OCI-LY1 (cell line): ENCODE measurements at regions not wholly inside any gene's neighbourhood (a gene's known extent, or its start where the extent isn't known, plus 50 kb on each side); places are given as distances from the start of the nearest gene placed in this dataset.

Experiments
- H2AFZ ChIP-seq: fragments of 200-600 bp; sonication (generic), shearing (Covaris generic); 2 replicates; pipeline ENCODE4 v1.6.0; 2014; ENCODE audit warnings: antibody characterized with exemption, mild to moderate bottlenecking, low read length
- H3F3A ChIP-seq: fragments of 200-600 bp; sonication (generic), shearing (Covaris generic); 2 replicates; pipeline ENCODE4 v1.6.0; 2014; ENCODE audit warnings: mild to moderate bottlenecking, antibody characterized with exemption, low read length, moderate library complexity; ENCODE audit not compliant: insufficient read depth
- H3K27ac ChIP-seq: fragments of 200-600 bp; sonication (generic); 2 replicates; pipeline ENCODE4 v1.5.1; 2014; ENCODE audit warnings: low read length, mixed run types, mild to moderate bottlenecking, low read depth; ENCODE audit not compliant: poor library complexity, severe bottlenecking
- H3K27me3 ChIP-seq: fragments of 200-600 bp; sonication (generic); 2 replicates; pipeline ENCODE4 v1.6.0; 2014; ENCODE audit warnings: antibody characterized with exemption, mild to moderate bottlenecking, low read length, moderate library complexity; ENCODE audit not compliant: insufficient read depth
- H3K36me3 ChIP-seq: fragments of 200-600 bp; sonication (generic); 2 replicates; pipeline ENCODE4 v1.6.1; 2014; ENCODE audit warnings: mild to moderate bottlenecking, antibody characterized with exemption, low read length, moderate library complexity, mixed read lengths; ENCODE audit not compliant: insufficient read depth
- H3K4me1 ChIP-seq: fragments of 200-600 bp; sonication (generic); 2 replicates; pipeline ENCODE4 v1.5.1; 2014; ENCODE audit warnings: mild to moderate bottlenecking, low read length, moderate library complexity; ENCODE audit not compliant: insufficient read depth, severe bottlenecking
- H3K4me2 ChIP-seq: fragments of 200-600 bp; sonication (generic), shearing (Covaris generic); 2 replicates; pipeline ENCODE4 v1.6.1; 2014; ENCODE audit warnings: low read length
- H3K4me3 ChIP-seq: fragments of 200-600 bp; sonication (generic); 2 replicates; pipeline ENCODE4 v1.5.1; 2014; ENCODE audit warnings: low read length, low read depth, mild to moderate bottlenecking, mixed read lengths; ENCODE audit not compliant: poor library complexity, severe bottlenecking
- H3K79me2 ChIP-seq: fragments of 200-600 bp; shearing (Covaris generic); 2 replicates; pipeline ENCODE4 v1.6.1; 2016; ENCODE audit warnings: mixed run types, low read length, mixed read lengths; ENCODE audit not compliant: insufficient read depth
- H3K9ac ChIP-seq: fragments of 200-600 bp; sonication (generic), shearing (Covaris generic); 2 replicates; pipeline ENCODE4 v1.6.1; 2014; ENCODE audit warnings: mild to moderate bottlenecking, low read length, mixed read lengths
- H3K9me2 ChIP-seq: fragments of 200-600 bp; sonication (generic), shearing (Covaris generic); 2 replicates; pipeline ENCODE4 v1.6.1; 2014; ENCODE audit warnings: low read depth, mild to moderate bottlenecking, low read length, mixed read lengths
- H3K9me3 ChIP-seq: fragments of 200-600 bp; shearing (Covaris generic); 2 replicates; pipeline ENCODE4 v1.6.1; 2014; ENCODE audit warnings: low read length, mixed read lengths
- H4K20me1 ChIP-seq: fragments of 200-600 bp; sonication (generic), shearing (Covaris generic); 2 replicates; pipeline ENCODE4 v1.6.0; 2016; ENCODE audit warnings: mild to moderate bottlenecking, low read length; ENCODE audit not compliant: insufficient read depth
- CTCF ChIP-seq: fragments of 200-600 bp; sonication (generic), shearing (Covaris generic); IDR thresholded peaks from 2 replicates; pipeline ENCODE4 v1.5.1; 2017; ENCODE audit warnings: mild to moderate bottlenecking, antibody characterized with exemption, low read length, moderate library complexity, mixed read lengths
- EZH2 ChIP-seq: fragments of 200-600 bp; sonication (generic), shearing (Covaris generic); IDR thresholded peaks from 2 replicates; pipeline ENCODE4 v1.8.0; 2017; ENCODE audit warnings: borderline replicate concordance, mixed run types, mild to moderate bottlenecking, antibody characterized with exemption, low read length, moderate library complexity, mixed read lengths

DNA sequence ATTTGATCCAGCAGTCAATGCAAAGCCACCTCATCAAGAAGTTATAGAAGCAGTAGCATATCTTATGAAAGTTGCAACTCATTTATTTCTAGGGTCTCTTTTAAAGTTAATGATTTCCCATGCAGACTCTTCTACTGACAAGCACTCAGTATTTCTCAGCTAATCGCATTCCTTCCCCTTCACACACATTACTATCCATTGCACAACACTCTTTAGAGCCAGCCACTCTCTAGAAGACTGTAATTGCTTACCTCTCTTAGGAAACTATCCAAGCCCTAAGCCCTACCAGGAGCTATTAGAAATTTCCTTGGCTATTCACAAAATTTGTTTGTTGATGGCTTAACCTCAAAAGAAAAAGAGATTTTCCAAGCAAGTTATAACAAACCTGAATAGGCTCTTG, 106.0 kb downstream of the ADAMTS1 start:
- Histone ChIP-seq H3K27ac (no peak overlapping the region), H3K9me3 (no peaks in the 10 kb centered on the region)
- TF ChIP-seq EZH2 (no peak), CTCF (no peak)

DNA sequence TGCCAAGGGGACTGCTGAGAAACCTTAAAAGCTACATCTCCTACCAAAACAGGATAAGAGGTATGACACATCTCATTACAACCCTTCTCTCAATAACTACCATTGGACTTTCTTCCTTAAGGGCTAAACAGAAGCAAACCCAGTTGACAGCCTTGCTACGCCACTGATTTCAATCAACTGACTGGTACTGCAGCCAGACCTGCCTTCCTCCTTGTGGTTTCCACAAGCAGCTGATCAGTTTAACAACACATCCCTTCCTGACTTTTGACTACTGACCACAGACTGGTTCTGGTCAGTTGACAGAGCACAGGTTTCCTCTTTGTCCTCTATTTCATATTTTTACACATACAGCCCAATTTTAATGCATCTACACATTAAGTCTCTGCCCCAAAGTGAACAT, 108.8 kb downstream of the ADAMTS1 start:
- Histone ChIP-seq H3F3A (no peaks in the 10 kb centered on the region), H3K79me2 (no peaks in the 10 kb centered on the region), H4K20me1 (no peaks in the 10 kb centered on the region), H3K9me3 (no peaks in the 10 kb centered on the region), H3K27ac (no peak overlapping the region), H2AFZ (no peak overlapping the region), H3K4me3 (no peak overlapping the region), H3K36me3 (no peaks in the 10 kb centered on the region), H3K9ac (no peak overlapping the region), H3K27me3 (no peaks in the 10 kb centered on the region), H3K4me2 (no peak overlapping the region), H3K4me1 (no peaks in the 10 kb centered on the region), H3K9me2 (no peaks in the 10 kb centered on the region)
- TF ChIP-seq CTCF (no peak), EZH2 (no peak)

More for the DNA sequence above, 106.0 kb downstream of the ADAMTS1 start:
- Histone ChIP-seq H3K4me1 (no peaks in the 10 kb centered on the region), H3K79me2 (no peaks in the 10 kb centered on the region), H3K4me2 (no peak overlapping the region), H3K27me3 (no peaks in the 10 kb centered on the region), H3K9me2 (no peaks in the 10 kb centered on the region), H2AFZ (no peak overlapping the region), H3K36me3 (no peaks in the 10 kb centered on the region), H4K20me1 (no peaks in the 10 kb centered on the region), H3K9ac (no peak overlapping the region), H3K4me3 (no peak overlapping the region), H3F3A (no peaks in the 10 kb centered on the region)

- H3K9me2 ChIP-seq, result no peaks in the 10 kb centered on the region
- H3K9me3 ChIP-seq, result no peaks in the 10 kb centered on the region
- no peak overlapping the region for H3K9ac ChIP-seq
- H3K4me3 ChIP-seq, result no peak overlapping the region
- H3K27me3 ChIP-seq, result no peaks in the 10 kb centered on the region
- no peak overlapping the region for H3K27ac ChIP-seq
- H3F3A ChIP-seq, result no peaks in the 10 kb centered on the region
- no peak overlapping the region for H3K4me2 ChIP-seq
- H3K4me1 ChIP-seq, result no peaks in the 10 kb centered on the region
- TF ChIP-seq CTCF (peak; percentile 71), EZH2 (no peak)
- H3K36me3 ChIP-seq, result no peaks in the 10 kb centered on the region
- H4K20me1 ChIP-seq, result no peaks in the 10 kb centered on the region
- H3K79me2 ChIP-seq, result no peaks in the 10 kb centered on the region
- no peak overlapping the region for H2AFZ ChIP-seq
These were observed 112.6 kb downstream of the ADAMTS1 start for GRCh38 chr21:26732432-26733221.
